ENCODE measurements at regions not wholly inside any gene's neighbourhood (a gene's known extent, or its start where the extent isn't known, plus 50 kb on each side); places are given as distances from the start of the nearest gene placed in this dataset.
"Not testable (repeated sequence)": the region's sequence is repeated elsewhere in the genome, so short reads cannot be mapped to it uniquely, and the experiment has no call there.

- DNase-seq (ENCODE audit: low read depth in 2 of 2): no peak
Observed at GRCh38 chr9:78383130-78383529, 86.2 kb downstream of the PSAT1 start.

- DNase-seq (ENCODE audit: low read depth in 2 of 2): no peak
Observed at GRCh38 chr9:78386348-78386747, 89.4 kb downstream of the PSAT1 start.

- DNase-seq (ENCODE audit: low read depth in 2 of 2): no peak
Observed at GRCh38 chr9:78386773-78387172, 89.8 kb downstream of the PSAT1 start.

GRCh38 chr9:78393340-78393739, 96.4 kb downstream of the PSAT1 start:
- no peak for DNase-seq (ENCODE audit: low read depth in 2 of 2)

GRCh38 chr9:78393932-78394331, 97.0 kb downstream of the PSAT1 start:
- no peak for DNase-seq (ENCODE audit: low read depth in 2 of 2)

- no peak for DNase-seq (ENCODE audit: low read depth in 2 of 2)
Observed at GRCh38 chr9:78396087-78396486, 99.2 kb downstream of the PSAT1 start.

GRCh38 chr9:78397045-78397444, 100.1 kb downstream of the PSAT1 start:
- DNase-seq (ENCODE audit: low read depth in 2 of 2): no peak

GRCh38 chr9:78397454-78397853, 100.5 kb downstream of the PSAT1 start:
- no peak for DNase-seq (ENCODE audit: low read depth in 2 of 2)

- no peak for DNase-seq (ENCODE audit: low read depth in 2 of 2)
Observed at GRCh38 chr9:78399153-78399552, 102.2 kb downstream of the PSAT1 start.

GRCh38 chr9:78400496-78400895, 103.6 kb downstream of the PSAT1 start:
- no peak for DNase-seq (ENCODE audit: low read depth in 2 of 2)

- no peak for DNase-seq (ENCODE audit: low read depth in 2 of 2)
Observed at GRCh38 chr9:78405461-78405860, 108.5 kb downstream of the PSAT1 start.

GRCh38 chr9:78406146-78406545, 109.2 kb downstream of the PSAT1 start:
- peak; percentile 4 to 9 for DNase-seq (ENCODE audit: low read depth in 2 of 2)

- no peak for DNase-seq (ENCODE audit: low read depth in 2 of 2)
Observed at GRCh38 chr9:78406933-78407332, 110.0 kb downstream of the PSAT1 start.

- DNase-seq (ENCODE audit: low read depth in 2 of 2): peak; percentile 16 to 28
Observed at GRCh38 chr9:78407636-78408312, 110.8 kb downstream of the PSAT1 start.

GRCh38 chr9:78408388-78408787, 111.5 kb downstream of the PSAT1 start:
- DNase-seq (ENCODE audit: low read depth in 2 of 2): no peak

GRCh38 chr9:78409928-78410510, 113.1 kb downstream of the PSAT1 start:
- DNase-seq (ENCODE audit: low read depth in 2 of 2): not testable (repeated sequence)

GRCh38 chr9:78422309-78422708, 125.4 kb downstream of the PSAT1 start:
- no peak for DNase-seq (ENCODE audit: low read depth in 2 of 2)

- DNase-seq (ENCODE audit: low read depth in 2 of 2): no peak
Observed at GRCh38 chr9:78424299-78424698, 127.4 kb downstream of the PSAT1 start.

- no peak for DNase-seq (ENCODE audit: low read depth in 2 of 2)
Observed at GRCh38 chr9:78428640-78429039, 131.7 kb downstream of the PSAT1 start.

GRCh38 chr9:78430387-78430786, 133.5 kb downstream of the PSAT1 start:
- DNase-seq (ENCODE audit: low read depth in 2 of 2): no peak

GRCh38 chr9:78431039-78431438, 134.1 kb downstream of the PSAT1 start:
- not testable (repeated sequence) for DNase-seq (ENCODE audit: low read depth in 2 of 2)

GRCh38 chr9:78436873-78437272, 139.9 kb downstream of the PSAT1 start:
- DNase-seq (ENCODE audit: low read depth in 2 of 2): no peak

GRCh38 chr9:78437296-78437695, 140.4 kb downstream of the PSAT1 start:
- DNase-seq (ENCODE audit: low read depth in 2 of 2): no peak

- no peak for DNase-seq (ENCODE audit: low read depth in 2 of 2)
Observed at GRCh38 chr9:78437806-78438205, 140.9 kb downstream of the PSAT1 start.

All from fibroblast of skin of left quadriceps (primary cell).